Tibial nerve (tissue), 4 donors: ENCODE measurements at regions not wholly inside any gene's neighbourhood (a gene's known extent, or its start where the extent isn't known, plus 50 kb on each side); places are given as distances from the start of the nearest gene placed in this dataset.

Experiments
- CTCF ChIP-seq, 5 experiments: fragments of 200-600 bp in 3 of 5; fragments of 450-650 bp in 2 of 5; sonication (generic) in 3 of 5; IDR thresholded peaks; one replicate each; pipeline ENCODE4 v1.5.1; 2016 to 2019; ENCODE audit warnings: antibody characterized with exemption in 5 of 5, mild to moderate bottlenecking in 3 of 5, moderate library complexity in 2 of 5
- EP300 ChIP-seq, 2 donors: sonication (generic); formaldehyde crosslinking; IDR thresholded peaks; one replicate each; pipeline ENCODE4 v1.6.1; 2017; ENCODE audit warnings: antibody characterized with exemption in 2 of 2, mild to moderate bottlenecking in 1 of 2

- TF ChIP-seq CTCF (IDR thresholded peaks at IDR 0.05) (no peak), EP300 (IDR thresholded peaks at IDR 0.05) (no peak)
These were observed 991.7 kb downstream of the CDH11 start for GRCh38 chr16:64130140-64130539.
